ENCODE measurements at regions not wholly inside any gene's neighbourhood (a gene's known extent, or its start where the extent isn't known, plus 50 kb on each side); places are given as distances from the start of the nearest gene placed in this dataset.

DNA sequence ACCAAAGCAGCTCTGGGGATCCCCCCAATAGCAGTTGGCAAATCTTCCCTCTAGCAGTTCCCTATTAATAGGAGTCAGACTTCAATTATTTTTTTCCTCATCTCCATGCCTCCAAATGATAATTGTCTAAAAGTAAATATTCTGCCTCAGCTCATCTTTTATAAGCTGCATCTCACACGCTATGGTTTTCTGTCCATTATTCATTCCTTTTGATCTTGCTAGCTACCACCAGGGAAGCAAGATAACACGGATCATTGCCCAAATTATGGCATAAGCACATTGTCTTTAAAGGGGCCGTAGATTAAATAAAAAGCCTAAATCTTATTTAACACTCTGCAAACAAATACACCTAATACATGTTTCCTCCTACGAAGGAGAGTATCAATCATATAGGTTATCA is 670.8 kb upstream of the FLRT2 start:
- no peaks in the 10 kb centered on the region for H3K36me3 ChIP-seq
- 84 to 87% methylated on average over 4 of the region's 4 CpGs for WGBS, 2 donors
- intact Hi-C loops (cut with DNase I), result no loop called here
- H3K4me1 ChIP-seq, result no peaks in the 10 kb centered on the region
- no peak overlapping the region for H3K27ac ChIP-seq
- H3K27me3 ChIP-seq, result no peaks in the 10 kb centered on the region
- ATAC-seq (no peak), FAIRE-seq (no peak), DNase-seq (no peak)
- H3K9me3 ChIP-seq, result no peaks in the 10 kb centered on the region
- TF ChIP-seq, protein P1, sequence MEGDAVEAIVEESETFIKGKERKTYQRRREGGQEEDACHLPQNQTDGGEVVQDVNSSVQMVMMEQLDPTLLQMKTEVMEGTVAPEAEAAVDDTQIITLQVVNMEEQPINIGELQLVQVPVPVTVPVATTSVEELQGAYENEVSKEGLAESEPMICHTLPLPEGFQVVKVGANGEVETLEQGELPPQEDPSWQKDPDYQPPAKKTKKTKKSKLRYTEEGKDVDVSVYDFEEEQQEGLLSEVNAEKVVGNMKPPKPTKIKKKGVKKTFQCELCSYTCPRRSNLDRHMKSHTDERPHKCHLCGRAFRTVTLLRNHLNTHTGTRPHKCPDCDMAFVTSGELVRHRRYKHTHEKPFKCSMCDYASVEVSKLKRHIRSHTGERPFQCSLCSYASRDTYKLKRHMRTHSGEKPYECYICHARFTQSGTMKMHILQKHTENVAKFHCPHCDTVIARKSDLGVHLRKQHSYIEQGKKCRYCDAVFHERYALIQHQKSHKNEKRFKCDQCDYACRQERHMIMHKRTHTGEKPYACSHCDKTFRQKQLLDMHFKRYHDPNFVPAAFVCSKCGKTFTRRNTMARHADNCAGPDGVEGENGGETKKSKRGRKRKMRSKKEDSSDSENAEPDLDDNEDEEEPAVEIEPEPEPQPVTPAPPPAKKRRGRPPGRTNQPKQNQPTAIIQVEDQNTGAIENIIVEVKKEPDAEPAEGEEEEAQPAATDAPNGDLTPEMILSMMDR (IDR thresholded peaks at IDR 0.05), result no peak
- no peak overlapping the region for H3K4me3 ChIP-seq

DNA sequence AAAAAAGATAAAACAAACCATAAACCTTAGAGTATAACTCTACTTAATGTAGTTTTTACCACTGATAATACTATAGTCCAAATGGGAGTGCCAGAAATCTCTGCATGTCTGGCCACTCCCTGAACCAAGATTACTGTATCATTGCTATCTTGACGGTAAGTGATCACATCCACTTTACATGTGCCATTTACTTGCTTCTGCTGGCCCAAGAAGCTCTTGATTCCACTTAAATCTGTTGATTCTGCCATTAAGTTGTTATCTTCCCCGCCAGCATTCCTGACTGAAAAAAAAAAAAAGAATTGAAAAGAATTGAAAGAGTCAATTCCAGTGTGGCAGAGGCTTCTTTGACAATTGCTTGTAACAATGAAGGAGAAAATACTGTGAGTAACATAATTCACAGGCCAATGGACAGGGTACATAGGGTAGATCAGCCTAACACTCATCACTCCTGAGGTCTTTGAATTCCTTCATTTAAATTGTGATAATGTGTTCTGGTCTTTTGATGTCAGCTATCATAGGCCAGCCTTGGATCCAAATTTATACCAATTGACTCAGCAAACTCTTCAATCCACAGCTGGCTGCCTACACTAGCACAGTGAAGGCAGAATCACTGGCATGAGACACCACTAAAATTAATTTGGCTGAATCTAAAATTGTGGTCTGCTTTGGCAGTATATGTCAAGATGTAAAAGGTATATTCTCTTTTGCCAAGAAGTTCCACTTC is 665.2 kb upstream of the FLRT2 start:
- Histone ChIP-seq H3K4me1 (no peaks in the 10 kb centered on the region), H3K9me3 (no peaks in the 10 kb centered on the region), H3K4me3 (no peak overlapping the region), H3K27ac (no peak overlapping the region), H3K36me3 (no peaks in the 10 kb centered on the region), H3K27me3 (no peaks in the 10 kb centered on the region)
- DNase-seq (no peak), FAIRE-seq (no peak), ATAC-seq (no peak)
- intact Hi-C loops (cut with DNase I), result no loop called here
- 91 to 93% methylated on average over 2 of the region's 2 CpGs for WGBS, 2 donors
- TF ChIP-seq, protein P1 (IDR thresholded peaks at IDR 0.05), result no peak

DNA sequence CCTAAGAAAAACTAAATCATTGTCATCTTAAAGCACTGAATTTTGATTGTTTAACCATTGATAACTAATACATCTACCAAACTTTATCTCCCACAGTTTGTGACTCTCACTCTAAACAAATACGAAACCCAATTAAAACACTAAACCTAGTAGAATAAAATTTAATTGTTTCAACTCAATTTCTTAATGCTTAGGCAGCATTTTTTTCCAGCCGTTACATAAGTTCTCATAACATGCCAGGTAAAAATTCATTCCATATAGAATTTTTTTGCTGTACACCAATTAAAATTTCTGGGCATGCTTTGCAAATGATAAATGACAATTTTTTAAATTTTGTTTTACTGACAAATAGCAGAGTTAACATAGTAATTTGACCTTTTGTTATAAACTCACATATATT is 658.2 kb upstream of the FLRT2 start:
- Histone ChIP-seq H3K9me3 (no peaks in the 10 kb centered on the region), H3K4me3 (no peak overlapping the region), H3K27ac (no peak overlapping the region), H3K4me1 (no peaks in the 10 kb centered on the region), H3K27me3 (no peaks in the 10 kb centered on the region), H3K36me3 (no peaks in the 10 kb centered on the region)
- WGBS, 2 donors, result 91 to 97% methylated on average over 2 of the region's 2 CpGs
- FAIRE-seq, result no peak
- intact Hi-C loops (cut with DNase I), result no loop called here
- ATAC-seq, result no peak
- TF ChIP-seq, protein P1 (IDR thresholded peaks at IDR 0.05), result no peak
- DNase-seq, result no peak

DNA sequence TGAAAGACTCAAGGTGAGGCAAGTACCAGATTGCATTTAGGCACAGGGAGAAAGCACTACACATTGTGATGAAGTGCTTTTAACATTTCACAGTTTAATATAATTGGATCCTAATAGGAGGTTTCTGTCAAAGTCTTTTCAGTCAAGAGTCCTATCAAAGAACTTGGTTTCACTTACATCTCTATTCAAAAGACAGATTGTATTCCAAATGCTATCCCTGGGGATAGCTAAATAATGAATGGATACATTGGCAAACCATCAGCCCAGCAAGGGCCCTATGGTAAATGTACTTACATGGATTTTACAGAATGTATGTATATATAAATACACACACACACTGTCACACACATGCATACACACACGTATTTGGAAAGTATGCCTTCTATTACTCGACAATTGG is 655.5 kb upstream of the FLRT2 start:
- H3K4me1 ChIP-seq, result no peaks in the 10 kb centered on the region
- DNase-seq (no peak), FAIRE-seq (no peak), ATAC-seq (no peak)
- intact Hi-C loops (cut with DNase I), result no loop called here
- WGBS, 2 donors, result 89 to 98% methylated on average over 2 of the region's 2 CpGs
- no peaks in the 10 kb centered on the region for H3K9me3 ChIP-seq
- no peaks in the 10 kb centered on the region for H3K27me3 ChIP-seq
- no peak overlapping the region for H3K4me3 ChIP-seq
- TF ChIP-seq, protein P1 (IDR thresholded peaks at IDR 0.05), result no peak
- H3K27ac ChIP-seq, result no peak overlapping the region
- no peaks in the 10 kb centered on the region for H3K36me3 ChIP-seq

DNA sequence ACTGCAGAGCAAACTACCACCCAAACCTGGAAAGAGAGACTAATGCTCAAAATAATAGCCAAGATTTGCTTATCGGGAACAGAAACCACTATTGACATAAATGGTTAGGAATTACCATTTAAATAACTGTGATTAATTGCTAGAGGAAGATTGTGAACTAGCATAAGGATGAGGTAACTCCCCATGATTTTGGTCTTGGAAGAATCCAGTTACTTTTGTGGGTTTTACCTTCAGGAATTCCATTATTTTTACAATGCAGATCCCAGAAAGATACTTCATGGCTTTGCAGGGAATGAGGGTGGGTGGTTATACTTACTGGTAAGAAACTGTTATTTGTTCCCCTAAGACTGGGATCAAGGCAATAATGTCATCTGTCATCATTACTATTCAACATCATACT is 652.9 kb upstream of the FLRT2 start:
- intact Hi-C loops (cut with DNase I), result no loop called here
- WGBS, 2 donors, result 29 to 35% methylated on average over 1 of the region's 1 CpG
- DNase-seq, result no peak

More for the DNA sequence above, 652.9 kb upstream of the FLRT2 start:
- TF ChIP-seq, protein P1 (IDR thresholded peaks at IDR 0.05), result no peak
- H3K27ac ChIP-seq, result no peak overlapping the region
- no peaks in the 10 kb centered on the region for H3K36me3 ChIP-seq
- FAIRE-seq (no peak), ATAC-seq (no peak)
- H3K27me3 ChIP-seq, result no peaks in the 10 kb centered on the region
- no peak overlapping the region for H3K4me3 ChIP-seq
- no peaks in the 10 kb centered on the region for H3K9me3 ChIP-seq
- H3K4me1 ChIP-seq, result no peaks in the 10 kb centered on the region
